ENCODE measurements at regions not wholly inside any gene's neighbourhood (a gene's known extent, or its start where the extent isn't known, plus 50 kb on each side); places are given as distances from the start of the nearest gene placed in this dataset.

DNA sequence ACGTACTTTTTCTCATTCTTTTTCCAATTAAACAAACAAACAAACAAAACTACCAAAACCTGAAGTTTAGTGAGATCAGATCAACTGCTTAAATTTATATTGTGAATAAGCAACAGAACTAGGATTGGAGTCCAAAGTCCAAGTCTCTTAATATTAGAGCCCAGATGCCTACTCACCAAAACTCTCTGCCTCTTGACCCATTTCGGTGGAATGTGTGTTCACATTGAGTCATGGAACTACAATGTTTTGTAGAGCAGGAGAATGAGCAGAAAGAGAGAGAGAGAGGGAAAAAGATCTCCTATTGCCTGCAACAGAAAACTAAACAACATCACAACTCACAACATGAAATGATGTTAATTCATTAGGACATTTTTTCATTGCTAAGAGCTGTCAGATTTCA lies 751.1 kb downstream of the TLR4 start:
- Histone ChIP-seq H4K8ac (replicated peaks; ENCODE audit: insufficient read length, low read depth, low read length) (no peak overlapping the region), H3K14ac (ENCODE audit: insufficient read depth, low read length) (no peak overlapping the region), H3K4ac (ENCODE audit: low read depth, low read length) (no peak overlapping the region), H3K18ac (ENCODE audit: insufficient read length, low read depth, low read length) (no peak overlapping the region), H3K4me1 (ENCODE audit: insufficient read depth, low read length) (no peaks in the 10 kb centered on the region; the same call in 1 of the 2 replicates), H3T11ph (ENCODE audit: low read length) (no peak overlapping the region), H2BK20ac (ENCODE audit: low read depth, low read length, poor library complexity, severe bottlenecking) (no peak overlapping the region), H4K20me1 (ENCODE audit: control insufficient read depth, insufficient read depth, insufficient read length) (no peaks in the 10 kb centered on the region), H2AFZ (ENCODE audit: low read length) (no peak overlapping the region), H3K79me2 (ENCODE audit: insufficient read depth, low read length) (no peaks in the 10 kb centered on the region), H3K27me3 (ENCODE audit: insufficient read depth, low read length) (no peaks in the 10 kb centered on the region), H4K91ac (ENCODE audit: insufficient read length, low read depth, low read length) (no peak overlapping the region), H3K79me1 (ENCODE audit: insufficient read depth, low read depth, low read length, poor library complexity, severe bottlenecking) (no peaks in the 10 kb centered on the region), H3K27ac (ENCODE audit: insufficient read length, low read depth, low read length) (no peak overlapping the region), H3K9me3 (ENCODE audit: control insufficient read depth, low read depth, low read length) (no peaks in the 10 kb centered on the region), H3K56ac (ENCODE audit: insufficient read length, low read depth, low read length) (no peak overlapping the region), H4K5ac (ENCODE audit: insufficient read length, low read depth, low read length) (no peak overlapping the region), H2BK12ac (ENCODE audit: insufficient read length, low read depth, low read length) (no peak overlapping the region), H2BK5ac (ENCODE audit: insufficient read length, low read length) (no peak overlapping the region), H3K9ac (ENCODE audit: extremely low read depth, insufficient read length, low read length) (no peak overlapping the region), H2BK120ac (ENCODE audit: low read depth, low read length, poor library complexity, severe bottlenecking) (no peak overlapping the region), H3K23ac (ENCODE audit: insufficient read length, low read depth, low read length) (no peak overlapping the region), H3K23me2 (ENCODE audit: insufficient read length, low read depth, low read length, poor library complexity, severe bottlenecking) (no peaks in the 10 kb centered on the region), H3K4me2 (ENCODE audit: insufficient read depth, insufficient read length, low read length) (no peak overlapping the region), H2AK5ac (ENCODE audit: insufficient read length, low read length) (no peak overlapping the region), H2BK15ac (ENCODE audit: low read depth, low read length) (no peak overlapping the region)
- TF ChIP-seq, protein P1, sequence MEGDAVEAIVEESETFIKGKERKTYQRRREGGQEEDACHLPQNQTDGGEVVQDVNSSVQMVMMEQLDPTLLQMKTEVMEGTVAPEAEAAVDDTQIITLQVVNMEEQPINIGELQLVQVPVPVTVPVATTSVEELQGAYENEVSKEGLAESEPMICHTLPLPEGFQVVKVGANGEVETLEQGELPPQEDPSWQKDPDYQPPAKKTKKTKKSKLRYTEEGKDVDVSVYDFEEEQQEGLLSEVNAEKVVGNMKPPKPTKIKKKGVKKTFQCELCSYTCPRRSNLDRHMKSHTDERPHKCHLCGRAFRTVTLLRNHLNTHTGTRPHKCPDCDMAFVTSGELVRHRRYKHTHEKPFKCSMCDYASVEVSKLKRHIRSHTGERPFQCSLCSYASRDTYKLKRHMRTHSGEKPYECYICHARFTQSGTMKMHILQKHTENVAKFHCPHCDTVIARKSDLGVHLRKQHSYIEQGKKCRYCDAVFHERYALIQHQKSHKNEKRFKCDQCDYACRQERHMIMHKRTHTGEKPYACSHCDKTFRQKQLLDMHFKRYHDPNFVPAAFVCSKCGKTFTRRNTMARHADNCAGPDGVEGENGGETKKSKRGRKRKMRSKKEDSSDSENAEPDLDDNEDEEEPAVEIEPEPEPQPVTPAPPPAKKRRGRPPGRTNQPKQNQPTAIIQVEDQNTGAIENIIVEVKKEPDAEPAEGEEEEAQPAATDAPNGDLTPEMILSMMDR (conservative IDR thresholded peaks at IDR 0.05): no peak
- Mint-ChIP-seq H3K27me3 (ENCODE audit: low read depth) (no peaks in the 10 kb centered on the region), H3K36me3 (ENCODE audit: insufficient read depth in 1 of 3, low read depth in 3 of 3) (no peaks in the 10 kb centered on the region), H3K4me1 (peaks cover 13 to 14% of the 10 kb centered on the region in 2 experiments), H3K27ac (no peak overlapping the region), H3K9me3 (no peaks in the 10 kb centered on the region), H3K4me3 (no peak overlapping the region)
- WGBS (ENCODE audit: extremely low coverage, insufficient read length, low lambda C conversion rate): 100% methylated on average over 1 of the region's 2 CpGs
- no peak for DNase-seq

Measured in H9 (cell line).